Right lobe of liver (tissue), 4 donors: ENCODE measurements at regions not wholly inside any gene's neighbourhood (a gene's known extent, or its start where the extent isn't known, plus 50 kb on each side); places are given as distances from the start of the nearest gene placed in this dataset.

Source experiments
- CTCF ChIP-seq, 4 donors: fragments of 200-600 bp in 3 of 4; fragments of 450-650 bp in 1 of 4; IDR thresholded peaks; one replicate each; pipeline versions ENCODE4 v1.5.1 to v1.8.0; 2016 to 2022; ENCODE audit warnings: antibody characterized with exemption in 4 of 4, mild to moderate bottlenecking in 2 of 4
- POLR2A ChIP-seq: fragments of 450-650 bp; IDR thresholded peaks from one replicate; pipeline ENCODE4 v1.6.1; 2017; ENCODE audit warnings: antibody characterized with exemption, mild to moderate bottlenecking
- donor health status: DM: no; HTN: no; CAD: no.
- donor health status: DM: no; HTN: no; CAD: no.
- donor health status: DM: no; HTN: yes; CAD: no.

GRCh38 chr6:130587778-130588520 lies 222.1 kb downstream of the TMEM200A start:
- TF ChIP-seq CTCF (IDR thresholded peaks at IDR 0.05), result no peak
- no peak for TF ChIP-seq POLR2A
